Kidney (tissue), 13 donors: ENCODE measurements at regions not wholly inside any gene's neighbourhood (a gene's known extent, or its start where the extent isn't known, plus 50 kb on each side); places are given as distances from the start of the nearest gene placed in this dataset.

Experiments used
- DNase-seq, 5 donors: peaks; one replicate each; pipeline ENCODE4 v3.0.0-alpha.2; 2013 to 2020
- FAIRE-seq: peaks from 2 replicates; lab custom pipeline; 2012; peaks lifted over from hg19 to GRCh38; lab: Jason Lieb, UNC
- H3K27ac ChIP-seq, 2 donors: one replicate each; pipeline ENCODE4 v1.7.0; 2013; ENCODE audit warnings: low read depth in 2 of 2, low read length in 2 of 2, inconsistent platforms in 1 of 2
- H3K27me3 ChIP-seq: one replicate; pipeline ENCODE4 v1.7.1; 2013; ENCODE audit warnings: low read length, inconsistent platforms; ENCODE audit not compliant: control insufficient read depth, insufficient read depth
- H3K36me3 ChIP-seq, 3 donors: one replicate each; pipeline versions ENCODE4 v1.7.0 to v1.7.1; 2013; ENCODE audit warnings: low read length in 3 of 3, control low read depth in 1 of 3, inconsistent platforms in 1 of 3; ENCODE audit not compliant: insufficient read depth in 3 of 3, control insufficient read depth in 2 of 3
- H3K4me1 ChIP-seq, 3 donors: one replicate each; pipeline versions ENCODE4 v1.7.0 to v1.7.1; 2013; ENCODE audit warnings: low read length in 3 of 3, inconsistent platforms in 1 of 3, low read depth in 1 of 3; ENCODE audit not compliant: control insufficient read depth in 2 of 3, insufficient read depth in 2 of 3
- H3K4me3 ChIP-seq, 3 donors: one replicate each; pipeline versions ENCODE4 v1.7.0 to v1.8.1; 2013; ENCODE audit warnings: low read length in 3 of 3, control low read depth in 1 of 3, inconsistent platforms in 1 of 3
- H3K9ac ChIP-seq, 3 donors: one replicate each; pipeline versions ENCODE4 v1.7.0 to v1.7.1; 2013; ENCODE audit warnings: low read length in 3 of 3, control low read depth in 1 of 3, inconsistent platforms in 1 of 3
- H3K9me3 ChIP-seq, 3 donors: one replicate each; pipeline versions ENCODE4 v1.7.0 to v1.7.1; 2013; ENCODE audit warnings: low read length in 3 of 3, control low read depth in 1 of 3, inconsistent platforms in 1 of 3; ENCODE audit not compliant: control insufficient read depth in 2 of 3, insufficient read depth in 1 of 3
- CTCF ChIP-seq: IDR thresholded peaks from 3 replicates; pipeline ENCODE4 v1.5.1; 2012; ENCODE audit warnings: mild to moderate bottlenecking, moderate library complexity, borderline replicate concordance; ENCODE audit not compliant: insufficient read depth; ENCODE audit errors: extremely low read depth
- intact Hi-C: fragments of 100-400 bp; cut with DNase I; formaldehyde crosslinking; loops from one replicate; pipeline ENCODE4 v1.11.1; 2022
- donor health status: control.
- donor health status: control.
- donor health status: control.
- donor health status: control.
- donor health status: control.
- donor health status: DM: yes; HTN: yes; CAD: no.
- donor health status: Normal renal cell carcinoma (clear cell type).

- TF ChIP-seq CTCF = no peak
- Histone ChIP-seq H3K4me1 (no peaks in the 10 kb centered on the region), H3K27ac (no peak overlapping the region), H3K9ac (no peak overlapping the region), H3K9me3 (no peaks in the 10 kb centered on the region), H3K36me3 (no peaks in the 10 kb centered on the region), H3K4me3 (no peak overlapping the region), H3K27me3 (no peaks in the 10 kb centered on the region)
- no peak for FAIRE-seq
- DNase-seq = no peak
- intact Hi-C loops = no loop called here
Observed at GRCh38 chr12:111202237-111202915, 166.5 kb downstream of the PHETA1 start.

- no peaks in the 10 kb centered on the region for H3K9me3 ChIP-seq
- H3K4me1 ChIP-seq = no peaks in the 10 kb centered on the region
- no peak overlapping the region for H3K27ac ChIP-seq
- H3K4me3 ChIP-seq = no peak overlapping the region
- no peak for DNase-seq
- intact Hi-C loops = no loop called here
- no peak for TF ChIP-seq CTCF
- no peaks in the 10 kb centered on the region for H3K27me3 ChIP-seq
- no peak overlapping the region for H3K9ac ChIP-seq
- no peak for FAIRE-seq
- H3K36me3 ChIP-seq = no peaks in the 10 kb centered on the region
Observed at GRCh38 chr12:111201495-111202236, 167.2 kb downstream of the PHETA1 start.

GRCh38 chr12:111201036-111201435 lies 167.9 kb downstream of the PHETA1 start:
- TF ChIP-seq CTCF = no peak
- Histone ChIP-seq H3K27me3 (no peaks in the 10 kb centered on the region), H3K4me3 (no peak overlapping the region), H3K9me3 (no peaks in the 10 kb centered on the region), H3K27ac (no peak overlapping the region), H3K4me1 (no peaks in the 10 kb centered on the region), H3K36me3 (no peaks in the 10 kb centered on the region), H3K9ac (no peak overlapping the region)
- intact Hi-C loops = no loop called here
- FAIRE-seq (no peak), DNase-seq (peak in 1 of 5 donors; percentile 57)
